ENCODE measurements at regions not wholly inside any gene's neighbourhood (a gene's known extent, or its start where the extent isn't known, plus 50 kb on each side); places are given as distances from the start of the nearest gene placed in this dataset.

DNA sequence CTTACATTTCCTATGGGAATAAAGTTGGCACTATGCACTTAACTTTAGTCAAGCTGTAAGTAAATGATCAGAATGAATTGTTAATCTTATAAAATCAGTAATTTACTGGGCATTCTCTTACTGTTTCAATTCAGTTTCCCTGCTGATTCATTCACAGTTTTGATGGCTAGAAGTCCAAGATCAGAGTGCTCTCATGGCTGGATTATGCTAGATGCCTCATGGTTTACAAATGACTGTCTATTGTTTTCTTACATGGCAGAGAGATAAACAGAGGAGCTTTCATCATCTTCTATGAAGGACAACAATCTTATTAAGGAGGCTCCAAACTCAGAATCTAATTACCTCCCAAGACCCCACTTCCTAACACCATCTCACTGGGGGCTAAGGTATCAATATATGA, 135.1 kb upstream of the CARD18 start:
- TF ChIP-seq, protein P1, sequence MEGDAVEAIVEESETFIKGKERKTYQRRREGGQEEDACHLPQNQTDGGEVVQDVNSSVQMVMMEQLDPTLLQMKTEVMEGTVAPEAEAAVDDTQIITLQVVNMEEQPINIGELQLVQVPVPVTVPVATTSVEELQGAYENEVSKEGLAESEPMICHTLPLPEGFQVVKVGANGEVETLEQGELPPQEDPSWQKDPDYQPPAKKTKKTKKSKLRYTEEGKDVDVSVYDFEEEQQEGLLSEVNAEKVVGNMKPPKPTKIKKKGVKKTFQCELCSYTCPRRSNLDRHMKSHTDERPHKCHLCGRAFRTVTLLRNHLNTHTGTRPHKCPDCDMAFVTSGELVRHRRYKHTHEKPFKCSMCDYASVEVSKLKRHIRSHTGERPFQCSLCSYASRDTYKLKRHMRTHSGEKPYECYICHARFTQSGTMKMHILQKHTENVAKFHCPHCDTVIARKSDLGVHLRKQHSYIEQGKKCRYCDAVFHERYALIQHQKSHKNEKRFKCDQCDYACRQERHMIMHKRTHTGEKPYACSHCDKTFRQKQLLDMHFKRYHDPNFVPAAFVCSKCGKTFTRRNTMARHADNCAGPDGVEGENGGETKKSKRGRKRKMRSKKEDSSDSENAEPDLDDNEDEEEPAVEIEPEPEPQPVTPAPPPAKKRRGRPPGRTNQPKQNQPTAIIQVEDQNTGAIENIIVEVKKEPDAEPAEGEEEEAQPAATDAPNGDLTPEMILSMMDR (conservative IDR thresholded peaks at IDR 0.05 in 1 of 2, IDR thresholded peaks at IDR 0.05 in 1 of 2; ENCODE audit: extremely low read depth in 1 of 2, insufficient read depth in 1 of 2, low read depth in 1 of 2, low read length in 2 of 2) = no peak
- TF ChIP-seq EZH2 (IDR thresholded peaks at IDR 0.05; ENCODE audit: borderline replicate concordance, low read length) = no peak

Measured in mammary epithelial cell (primary cell).